GM12891 (cell line): ENCODE measurements at regions not wholly inside any gene's neighbourhood (a gene's known extent, or its start where the extent isn't known, plus 50 kb on each side); places are given as distances from the start of the nearest gene placed in this dataset.

Experiments used
- PAX5 ChIP-seq: IDR thresholded peaks from 2 replicates; pipeline ENCODE4 v1.6.1; 2011; ENCODE audit warnings: low read length, moderate library complexity, mild to moderate bottlenecking; ENCODE audit not compliant: insufficient read depth, severe bottlenecking
- POLR2A ChIP-seq: IDR thresholded peaks from 2 replicates; pipeline ENCODE4 v1.6.1; 2011; ENCODE audit warnings: low read depth, low read length, control low read depth
- POLR2AphosphoS5 ChIP-seq: IDR thresholded peaks from 2 replicates; pipeline ENCODE4 v1.6.1; 2011; ENCODE audit warnings: low read depth, low read length, control low read depth
- POU2F2 ChIP-seq: IDR thresholded peaks from 2 replicates; pipeline ENCODE4 v1.6.1; 2011; ENCODE audit warnings: low read depth, mild to moderate bottlenecking, control low read depth, low read length, moderate library complexity
- SPI1 ChIP-seq: IDR thresholded peaks from 2 replicates; pipeline ENCODE4 v1.6.1; 2011; ENCODE audit warnings: low read depth, low read length, control low read depth
- TAF1 ChIP-seq: IDR thresholded peaks from 2 replicates; pipeline ENCODE4 v1.6.1; 2011; ENCODE audit warnings: low read depth, low read length, control low read depth

- TF ChIP-seq POLR2AphosphoS5: no peak
- no peak for TF ChIP-seq POLR2A
- TF ChIP-seq POU2F2: no peak
- no peak for TF ChIP-seq TAF1
- no peak for TF ChIP-seq PAX5
- TF ChIP-seq SPI1: no peak
Observed at GRCh38 chr14:44297437-44297836, 209.6 kb downstream of the FSCB start.
